ENCODE measurements at regions not wholly inside any gene's neighbourhood (a gene's known extent, or its start where the extent isn't known, plus 50 kb on each side); places are given as distances from the start of the nearest gene placed in this dataset.

DNA sequence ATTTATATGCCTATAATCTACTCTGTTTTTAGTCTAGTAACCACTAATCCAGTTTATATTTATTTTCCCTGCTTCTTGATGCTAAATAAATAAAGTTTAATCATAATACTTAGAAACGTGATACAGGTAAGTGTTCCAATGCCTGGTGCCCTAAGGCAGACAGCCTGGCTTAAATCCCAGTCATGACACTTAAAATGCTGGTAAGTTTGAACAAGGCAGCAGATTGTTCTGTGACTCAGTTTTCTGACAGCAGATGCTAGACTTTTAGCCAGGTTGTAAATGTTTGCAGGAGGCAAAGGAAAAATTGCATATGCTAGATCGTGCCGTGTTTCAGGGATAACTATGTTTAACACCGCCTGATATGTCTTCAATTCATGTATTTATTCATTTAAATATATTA lies 2661.6 kb downstream of the PCDH7 start:
- TF ChIP-seq, protein P1, sequence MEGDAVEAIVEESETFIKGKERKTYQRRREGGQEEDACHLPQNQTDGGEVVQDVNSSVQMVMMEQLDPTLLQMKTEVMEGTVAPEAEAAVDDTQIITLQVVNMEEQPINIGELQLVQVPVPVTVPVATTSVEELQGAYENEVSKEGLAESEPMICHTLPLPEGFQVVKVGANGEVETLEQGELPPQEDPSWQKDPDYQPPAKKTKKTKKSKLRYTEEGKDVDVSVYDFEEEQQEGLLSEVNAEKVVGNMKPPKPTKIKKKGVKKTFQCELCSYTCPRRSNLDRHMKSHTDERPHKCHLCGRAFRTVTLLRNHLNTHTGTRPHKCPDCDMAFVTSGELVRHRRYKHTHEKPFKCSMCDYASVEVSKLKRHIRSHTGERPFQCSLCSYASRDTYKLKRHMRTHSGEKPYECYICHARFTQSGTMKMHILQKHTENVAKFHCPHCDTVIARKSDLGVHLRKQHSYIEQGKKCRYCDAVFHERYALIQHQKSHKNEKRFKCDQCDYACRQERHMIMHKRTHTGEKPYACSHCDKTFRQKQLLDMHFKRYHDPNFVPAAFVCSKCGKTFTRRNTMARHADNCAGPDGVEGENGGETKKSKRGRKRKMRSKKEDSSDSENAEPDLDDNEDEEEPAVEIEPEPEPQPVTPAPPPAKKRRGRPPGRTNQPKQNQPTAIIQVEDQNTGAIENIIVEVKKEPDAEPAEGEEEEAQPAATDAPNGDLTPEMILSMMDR (IDR thresholded peaks at IDR 0.05; ENCODE audit: insufficient read depth, low read depth, low read length): no peak
- DNase-seq (ENCODE audit: low read depth): no peak
- no peak overlapping the region for H3K4me3 ChIP-seq (ENCODE audit: low read depth, low read length)

DNA sequence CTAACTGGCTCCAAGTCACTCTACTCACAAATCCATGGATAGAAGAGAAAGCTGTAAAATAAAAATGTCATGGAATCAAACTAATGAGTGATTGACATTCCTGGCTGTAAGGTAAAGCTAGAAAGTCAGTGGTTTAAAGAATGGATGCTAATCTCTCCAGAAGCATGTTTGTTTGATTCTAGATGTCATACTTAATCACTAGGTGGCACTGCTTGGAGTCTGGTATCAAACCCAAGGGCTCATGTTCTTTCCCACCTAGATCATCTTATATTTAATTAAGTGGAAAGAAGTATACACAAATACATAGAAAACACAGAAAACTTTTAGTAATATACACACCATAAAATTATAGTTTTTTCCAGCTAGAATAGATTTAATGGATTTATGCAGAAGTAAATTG lies 2666.6 kb downstream of the PCDH7 start:
- DNase-seq (ENCODE audit: low read depth): no peak
- TF ChIP-seq, protein P1 (IDR thresholded peaks at IDR 0.05; ENCODE audit: insufficient read depth, low read depth, low read length): no peak
- no peak overlapping the region for H3K4me3 ChIP-seq (ENCODE audit: low read depth, low read length)

DNA sequence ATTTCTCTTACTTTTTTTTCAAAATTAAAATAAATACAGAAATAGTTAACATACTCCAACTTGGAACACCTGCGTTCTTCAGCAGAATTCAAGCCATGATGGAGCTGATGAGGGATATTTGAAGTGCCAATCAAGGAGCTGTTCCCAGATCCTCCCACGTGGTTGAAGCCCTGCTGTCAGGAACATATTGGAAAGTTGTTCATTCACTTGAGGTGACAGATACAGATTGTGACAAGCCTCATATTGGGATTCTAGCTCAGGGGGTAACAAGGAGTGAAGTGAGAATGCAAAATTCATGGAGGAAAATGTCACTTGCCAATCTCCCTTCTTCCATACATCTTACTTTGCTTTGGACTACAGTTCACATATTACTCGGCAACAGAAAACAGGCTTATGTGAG lies 2670.8 kb downstream of the PCDH7 start:
- TF ChIP-seq, protein P1 (IDR thresholded peaks at IDR 0.05; ENCODE audit: insufficient read depth, low read depth, low read length): no peak
- H3K4me3 ChIP-seq (ENCODE audit: low read depth, low read length): no peak overlapping the region
- DNase-seq (ENCODE audit: low read depth): no peak

DNA sequence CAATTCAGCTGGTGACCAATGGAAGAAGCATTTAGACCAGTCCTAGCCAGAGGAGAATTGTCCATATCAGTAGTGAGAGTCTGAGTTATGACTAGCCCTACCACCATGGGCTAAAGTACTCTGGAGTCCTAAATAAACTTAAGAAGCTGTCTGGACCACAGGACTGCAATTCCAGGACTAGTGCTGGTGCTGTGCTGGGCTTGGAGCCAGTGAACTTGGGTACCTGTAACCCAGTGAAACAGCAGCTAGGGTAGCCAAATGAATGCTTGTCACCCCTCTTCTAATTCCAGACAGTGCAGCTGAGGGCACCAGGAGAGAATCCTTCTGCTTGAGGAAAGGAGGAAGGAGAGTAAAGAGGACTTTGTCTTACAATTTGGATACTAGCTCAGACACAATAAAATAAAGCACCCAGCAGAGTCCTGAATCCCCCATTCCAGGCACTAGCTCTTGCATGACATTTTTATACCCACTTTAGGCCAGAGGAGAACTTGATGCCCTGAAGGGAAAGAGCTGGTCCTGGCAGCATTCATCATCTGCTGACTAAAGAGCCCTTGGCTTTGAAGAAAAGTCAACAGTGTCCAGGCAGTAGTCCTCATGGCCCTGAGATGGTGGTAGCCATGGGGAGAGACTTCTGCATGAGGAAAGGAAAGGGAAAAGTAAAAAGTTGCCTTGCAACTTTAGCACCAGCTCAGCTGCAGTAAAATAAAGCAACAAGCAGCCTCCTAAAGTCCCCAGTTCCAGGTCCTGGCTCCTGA lies 2675.7 kb downstream of the PCDH7 start:
- DNase-seq (ENCODE audit: low read depth): no peak
- TF ChIP-seq, protein P1 (IDR thresholded peaks at IDR 0.05; ENCODE audit: insufficient read depth, low read depth, low read length): no peak
- no peak overlapping the region for H3K4me3 ChIP-seq (ENCODE audit: low read depth, low read length)

DNA sequence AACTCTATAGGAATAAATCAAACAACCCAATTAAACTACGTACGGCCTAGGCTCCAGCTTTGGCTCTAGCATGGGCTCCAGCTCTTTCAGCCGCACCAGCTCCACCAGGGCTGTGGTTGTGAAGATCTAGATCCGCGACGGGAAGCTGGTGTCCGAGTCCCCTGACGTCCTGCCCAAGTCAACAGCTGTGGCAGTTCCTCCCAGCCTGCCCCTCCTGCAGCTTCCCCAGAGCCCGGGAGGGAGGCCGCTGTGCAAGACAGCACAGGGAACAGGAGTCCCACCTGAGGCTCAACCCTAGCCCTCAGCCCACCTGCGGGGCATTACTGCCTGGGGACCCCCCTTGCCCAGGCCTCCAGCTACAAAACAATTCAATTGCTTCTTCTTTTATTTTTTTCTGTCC lies 2680.3 kb downstream of the PCDH7 start:
- no peak overlapping the region for H3K4me3 ChIP-seq (ENCODE audit: low read depth, low read length)
- TF ChIP-seq, protein P1 (IDR thresholded peaks at IDR 0.05; ENCODE audit: insufficient read depth, low read depth, low read length): no peak
- DNase-seq (ENCODE audit: low read depth): no peak

DNA sequence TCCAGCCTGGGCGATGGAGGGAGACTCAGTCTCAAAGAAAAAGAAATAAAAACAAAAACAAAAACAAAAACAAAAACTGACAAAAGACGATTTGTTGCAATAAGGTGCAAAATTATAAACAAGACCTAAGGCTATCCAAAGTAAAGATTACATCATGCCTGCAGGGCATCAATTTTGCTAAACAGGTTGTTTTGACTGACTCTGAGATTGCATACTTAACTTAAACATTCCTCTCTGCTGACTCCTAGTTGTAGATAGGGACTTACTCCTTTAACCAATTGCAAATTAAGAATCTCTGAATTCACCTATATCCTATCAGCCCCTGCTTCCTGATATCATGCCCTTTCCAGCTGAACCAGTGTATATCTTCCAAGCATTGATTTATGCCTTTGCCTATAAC lies 2687.3 kb downstream of the PCDH7 start:
- TF ChIP-seq, protein P1 (IDR thresholded peaks at IDR 0.05; ENCODE audit: insufficient read depth, low read depth, low read length): no peak
- H3K4me3 ChIP-seq (ENCODE audit: low read depth, low read length): no peak overlapping the region
- no peak for DNase-seq (ENCODE audit: low read depth)

DNA sequence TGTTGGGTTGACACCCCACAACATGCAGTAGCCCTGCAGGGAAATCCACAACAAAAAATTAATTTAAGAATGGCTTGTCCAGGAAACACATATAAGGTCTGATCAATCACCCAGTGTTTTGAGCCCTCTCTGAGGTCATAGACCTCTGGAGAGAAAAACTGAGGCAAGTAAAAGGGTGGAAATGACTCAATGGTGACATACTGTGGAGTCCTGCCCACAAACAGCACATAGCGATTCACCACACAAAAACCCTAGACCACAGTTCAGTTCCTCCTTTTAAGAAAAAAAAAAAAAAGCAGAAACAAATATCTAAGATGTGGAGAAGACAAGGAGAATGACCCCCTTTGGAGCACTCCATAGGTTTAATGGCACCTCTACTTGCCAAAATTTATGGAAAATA lies 2691.0 kb downstream of the PCDH7 start:
- TF ChIP-seq, protein P1 (IDR thresholded peaks at IDR 0.05; ENCODE audit: insufficient read depth, low read depth, low read length): no peak
- no peak overlapping the region for H3K4me3 ChIP-seq (ENCODE audit: low read depth, low read length)
- no peak for DNase-seq (ENCODE audit: low read depth)
